Neural crest cell (in vitro differentiated cells): ENCODE measurements at regions not wholly inside any gene's neighbourhood (a gene's known extent, or its start where the extent isn't known, plus 50 kb on each side); places are given as distances from the start of the nearest gene placed in this dataset.

Experiments
- DNase-seq: peaks from one replicate; pipeline ENCODE4 v3.0.0; 2021; ENCODE audit warnings: low read depth, mixed read lengths, low spot score
- H3K27ac Mint-ChIP-seq: one replicate; pipeline ENCODE4 v1.8.0; 2021; ENCODE audit warnings: mild to moderate bottlenecking, mixed read lengths; ENCODE audit not compliant: unreplicated experiment
- H3K27me3 Mint-ChIP-seq: 2 replicates; pipeline ENCODE4 v1.8.0; 2021; ENCODE audit warnings: low read depth, mild to moderate bottlenecking, mixed read lengths
- H3K36me3 Mint-ChIP-seq: 2 replicates; pipeline ENCODE4 v1.8.0; 2021; ENCODE audit warnings: low read depth, mild to moderate bottlenecking, mixed read lengths
- H3K4me1 Mint-ChIP-seq: 2 replicates; pipeline ENCODE4 v1.8.0; 2021; ENCODE audit warnings: mixed read lengths
- H3K4me3 Mint-ChIP-seq: one replicate; pipeline ENCODE4 v1.8.0; 2021; ENCODE audit warnings: mild to moderate bottlenecking, mixed read lengths
- H3K9me3 Mint-ChIP-seq: 2 replicates; pipeline ENCODE4 v1.8.0; 2021; ENCODE audit warnings: mixed read lengths
- CTCF ChIP-seq: fragments of 200-600 bp; sonication (generic); conservative IDR thresholded peaks from 2 replicates; pipeline ENCODE4 v1.5.0; 2021; ENCODE audit warnings: antibody characterized with exemption, mild to moderate bottlenecking

GRCh38 chr6:40256224-40256623 is 322.0 kb upstream of the MOCS1 start:
- Mint-ChIP-seq H3K27ac (no peak overlapping the region), H3K9me3 (no peaks in the 10 kb centered on the region), H3K36me3 (no peaks in the 10 kb centered on the region), H3K4me1 (no peaks in the 10 kb centered on the region), H3K4me3 (no peak overlapping the region), H3K27me3 (peaks cover 3% of the 10 kb centered on the region)
- no peak for TF ChIP-seq CTCF
- no peak for DNase-seq

GRCh38 chr6:40253420-40253819 is 319.2 kb upstream of the MOCS1 start:
- Mint-ChIP-seq H3K27ac (no peak overlapping the region), H3K4me3 (no peak overlapping the region), H3K4me1 (no peaks in the 10 kb centered on the region), H3K36me3 (no peaks in the 10 kb centered on the region), H3K9me3 (no peaks in the 10 kb centered on the region), H3K27me3 (peaks cover 9% of the 10 kb centered on the region)
- no peak for DNase-seq
- TF ChIP-seq CTCF = no peak

GRCh38 chr6:40252531-40253258 is 318.4 kb upstream of the MOCS1 start:
- peaks cover 15% of the 10 kb centered on the region for H3K27me3 Mint-ChIP-seq
- H3K4me3 Mint-ChIP-seq = no peak overlapping the region
- no peak overlapping the region for H3K27ac Mint-ChIP-seq
- H3K4me1 Mint-ChIP-seq = no peaks in the 10 kb centered on the region
- no peak for TF ChIP-seq CTCF
- no peak for DNase-seq
- H3K9me3 Mint-ChIP-seq = no peaks in the 10 kb centered on the region
- H3K36me3 Mint-ChIP-seq = no peaks in the 10 kb centered on the region

GRCh38 chr6:40251637-40252300 is 317.5 kb upstream of the MOCS1 start:
- H3K27ac Mint-ChIP-seq = no peak overlapping the region
- no peaks in the 10 kb centered on the region for H3K4me1 Mint-ChIP-seq
- H3K4me3 Mint-ChIP-seq = no peak overlapping the region
- DNase-seq = no peak
- no peaks in the 10 kb centered on the region for H3K36me3 Mint-ChIP-seq
- peaks cover 22% of the 10 kb centered on the region for H3K27me3 Mint-ChIP-seq
- H3K9me3 Mint-ChIP-seq = no peaks in the 10 kb centered on the region
- no peak for TF ChIP-seq CTCF

GRCh38 chr6:40249935-40250334 is 315.7 kb upstream of the MOCS1 start:
- Mint-ChIP-seq H3K27ac (no peak overlapping the region), H3K4me3 (no peak overlapping the region), H3K4me1 (no peaks in the 10 kb centered on the region), H3K36me3 (no peaks in the 10 kb centered on the region), H3K9me3 (no peaks in the 10 kb centered on the region), H3K27me3 (peaks cover 25% of the 10 kb centered on the region)
- no peak for TF ChIP-seq CTCF
- no peak for DNase-seq
